ENCODE measurements at regions not wholly inside any gene's neighbourhood (a gene's known extent, or its start where the extent isn't known, plus 50 kb on each side); places are given as distances from the start of the nearest gene placed in this dataset.

- no peak for DNase-seq (ENCODE audit: low read depth, low spot score)
Measured at GRCh38 chr3:161555320-161555719, 58.7 kb downstream of the OTOL1 start.

GRCh38 chr3:161556533-161556932 lies 59.9 kb downstream of the OTOL1 start:
- DNase-seq (ENCODE audit: low read depth, low spot score) = no peak

DNA sequence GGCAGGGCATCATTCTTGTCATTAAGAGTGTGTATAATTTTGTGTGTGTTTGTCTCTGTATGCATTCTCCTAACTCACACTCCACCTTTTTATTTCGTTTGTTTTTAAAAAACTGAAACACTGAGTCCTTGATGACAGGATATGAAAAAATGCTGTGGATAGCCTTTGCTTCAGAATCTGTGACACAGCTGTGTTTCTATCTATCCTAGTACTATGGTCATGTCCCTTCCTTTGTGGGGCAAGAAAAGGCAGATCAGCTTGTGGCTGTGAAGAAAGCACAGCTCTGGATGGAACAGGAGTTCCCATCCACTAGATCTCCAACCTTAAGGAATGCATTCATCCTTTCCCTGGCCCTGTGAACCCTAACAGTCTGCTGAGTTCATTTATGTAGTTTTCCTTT lies 60.3 kb downstream of the OTOL1 start:
- no peak for DNase-seq (ENCODE audit: low read depth, low spot score)

DNA sequence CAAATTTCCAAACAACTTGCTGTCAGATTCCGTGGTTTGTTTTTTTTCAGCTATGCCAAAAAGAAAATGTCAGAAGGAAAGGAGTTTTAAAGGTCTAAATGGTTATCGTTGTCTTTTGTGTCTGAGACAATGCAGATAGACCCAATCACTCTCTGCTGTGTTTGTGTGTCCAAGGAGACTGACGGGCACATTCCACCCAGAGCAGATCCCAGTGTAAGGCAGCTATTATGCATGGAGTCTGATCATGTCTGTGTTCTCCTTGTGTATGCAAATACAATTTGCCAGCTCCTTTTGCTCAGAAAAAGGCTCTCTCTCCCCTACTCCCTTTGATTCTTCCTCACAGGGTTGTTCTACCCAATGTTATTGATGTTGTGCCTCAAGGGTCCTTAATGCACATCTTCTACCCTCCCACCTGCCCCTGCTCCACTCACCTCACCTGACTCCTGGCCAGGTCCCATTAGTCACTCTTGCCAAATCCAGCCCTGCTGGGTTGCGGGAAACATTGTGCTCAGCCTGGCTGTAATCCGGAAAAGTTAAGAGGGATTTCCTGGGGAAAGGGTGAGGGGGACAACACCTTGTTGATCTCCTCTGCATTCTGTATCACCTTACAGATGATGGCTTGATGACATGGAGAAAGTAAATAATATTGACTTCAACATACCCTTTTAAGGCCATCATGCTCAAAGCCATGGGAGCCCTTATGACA lies 61.0 kb downstream of the OTOL1 start:
- DNase-seq (ENCODE audit: low read depth, low spot score) = no peak

DNA sequence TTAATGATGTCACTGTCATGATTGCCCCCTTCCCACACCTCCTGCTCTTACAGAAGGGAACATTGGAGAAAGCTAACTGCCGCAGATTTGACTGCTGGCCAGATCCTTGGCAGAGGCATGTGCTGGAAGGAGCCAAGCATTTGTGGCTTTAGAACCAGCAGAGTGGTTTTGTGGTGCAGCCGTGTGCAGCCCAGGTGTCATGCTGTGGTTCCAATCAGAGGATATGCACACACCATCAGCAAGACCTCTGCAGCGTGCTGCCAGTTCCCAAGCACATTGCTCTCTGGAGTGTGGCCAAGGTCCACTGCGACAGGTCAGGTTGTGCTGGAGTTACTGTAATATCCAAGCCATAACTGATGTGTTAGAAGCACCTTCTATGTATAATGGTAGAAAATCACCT lies 61.6 kb downstream of the OTOL1 start:
- DNase-seq (ENCODE audit: low read depth, low spot score) = no peak

GRCh38 chr3:161559177-161559998 lies 62.8 kb downstream of the OTOL1 start:
- no peak for DNase-seq (ENCODE audit: low read depth, low spot score)

DNA sequence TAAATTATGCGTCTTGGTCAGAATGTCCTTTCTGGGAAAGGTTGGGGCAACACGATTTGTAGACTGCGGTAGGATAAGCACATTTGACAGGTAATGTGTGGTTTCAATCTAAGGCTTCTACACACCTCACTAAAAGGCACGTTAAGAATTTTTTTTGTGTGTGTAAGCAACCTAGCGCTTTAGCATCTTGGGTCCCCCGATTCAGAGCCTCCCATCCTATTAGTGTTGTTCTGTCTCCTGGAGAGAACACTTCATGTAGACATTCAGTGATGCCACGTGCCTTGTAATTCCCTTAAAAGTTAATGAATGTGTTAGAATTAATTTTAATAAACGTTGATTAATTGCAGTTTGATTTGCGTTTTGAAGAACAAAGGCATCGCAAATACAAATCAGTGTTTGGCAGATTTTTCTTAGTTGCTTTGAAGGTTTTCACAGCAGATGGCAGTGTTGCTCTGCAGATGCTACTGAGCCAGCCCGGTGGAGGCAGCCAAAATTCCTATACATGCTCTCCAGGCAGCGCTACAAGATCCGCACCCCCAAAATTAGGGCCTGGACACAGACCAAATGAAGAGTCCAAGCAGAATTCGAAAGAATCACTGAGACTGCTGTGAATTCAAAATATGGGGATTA lies 63.5 kb downstream of the OTOL1 start:
- no peak for DNase-seq (ENCODE audit: low read depth, low spot score)

DNA sequence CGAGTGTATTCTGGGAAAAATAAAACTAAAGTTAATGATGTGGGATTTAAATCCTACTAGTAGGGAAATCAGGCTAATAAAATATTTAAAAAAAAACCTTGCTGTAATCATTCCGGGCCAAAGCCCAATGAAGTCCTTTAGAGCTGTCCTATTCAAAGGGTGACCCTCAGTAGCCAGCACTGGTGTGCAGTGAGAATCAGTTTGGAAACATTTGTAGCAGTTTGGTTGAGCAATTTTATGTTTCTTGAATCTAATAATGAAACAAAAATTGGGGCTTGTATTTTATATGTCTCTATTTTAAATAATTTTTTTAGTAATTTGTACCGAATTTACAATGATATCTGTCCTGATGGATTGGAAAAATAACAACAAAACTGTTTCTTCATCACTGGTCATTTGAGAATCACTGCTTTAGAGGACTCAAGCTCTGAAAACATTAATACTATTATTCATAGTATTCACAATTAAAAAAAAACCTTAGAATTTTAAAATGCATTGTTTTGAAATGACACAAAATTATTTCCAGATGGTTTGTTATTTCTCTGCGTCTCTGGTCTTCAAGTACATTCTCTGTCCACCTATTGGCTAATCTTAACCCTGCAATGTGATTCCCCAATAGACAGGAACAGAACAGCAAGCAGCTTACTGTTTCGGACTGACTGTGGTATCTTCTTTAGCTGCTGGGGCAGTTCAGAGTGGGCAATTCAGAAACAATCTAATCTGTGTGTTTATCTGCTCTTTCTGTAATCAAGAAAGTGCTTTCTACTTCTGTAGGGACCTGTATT lies 71.2 kb downstream of the OTOL1 start:
- no peak for DNase-seq (ENCODE audit: low read depth, low spot score)

- no peak for DNase-seq (ENCODE audit: low read depth, low spot score)
Measured at GRCh38 chr3:161568671-161569070, 72.1 kb downstream of the OTOL1 start.

DNA sequence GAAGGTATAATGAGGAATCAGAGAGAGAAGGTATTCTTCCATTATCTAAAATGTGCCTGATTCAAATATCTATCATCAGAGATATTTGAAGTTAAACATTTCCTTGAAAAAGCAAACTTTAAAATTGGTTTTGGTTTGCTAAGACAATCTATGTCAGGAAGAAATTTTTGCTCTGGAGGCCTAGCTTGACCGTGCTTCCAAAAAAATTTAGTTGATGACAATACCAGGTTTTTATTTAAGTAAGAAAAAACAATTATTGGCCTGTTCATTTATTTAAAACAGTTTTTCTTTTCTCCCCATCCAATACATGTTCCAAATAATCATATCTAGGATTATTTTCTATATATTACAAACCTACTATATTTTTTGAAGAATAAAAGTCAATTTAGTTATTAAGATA lies 75.3 kb downstream of the OTOL1 start:
- no peak for DNase-seq (ENCODE audit: low read depth, low spot score)

DNA sequence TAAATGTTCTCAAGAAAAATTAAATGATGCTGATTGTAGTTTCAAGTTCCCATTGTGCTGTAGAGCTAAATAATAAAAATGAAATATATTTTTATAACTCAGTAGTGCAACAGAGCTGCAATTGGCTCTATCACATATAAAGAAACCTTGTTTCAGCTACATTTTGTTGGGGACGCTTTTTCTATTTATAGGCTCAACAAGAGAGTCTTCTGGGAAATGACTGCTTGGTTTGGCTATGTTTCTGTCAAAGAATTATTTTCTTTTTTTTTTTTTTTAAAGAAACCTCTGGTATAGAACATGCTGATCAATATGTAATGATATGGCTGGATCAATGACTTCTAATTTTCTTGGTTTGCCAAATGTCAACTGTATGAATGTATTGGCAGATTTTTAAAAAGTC lies 76.5 kb downstream of the OTOL1 start:
- DNase-seq (ENCODE audit: low read depth, low spot score) = no peak

- DNase-seq (ENCODE audit: low read depth, low spot score) = no peak
Measured at GRCh38 chr3:161575901-161576300, 79.3 kb downstream of the OTOL1 start.

GRCh38 chr3:161576311-161576710 lies 79.7 kb downstream of the OTOL1 start:
- no peak for DNase-seq (ENCODE audit: low read depth, low spot score)

GRCh38 chr3:161576714-161577510 lies 80.3 kb downstream of the OTOL1 start:
- DNase-seq (ENCODE audit: low read depth, low spot score) = no peak

DNA sequence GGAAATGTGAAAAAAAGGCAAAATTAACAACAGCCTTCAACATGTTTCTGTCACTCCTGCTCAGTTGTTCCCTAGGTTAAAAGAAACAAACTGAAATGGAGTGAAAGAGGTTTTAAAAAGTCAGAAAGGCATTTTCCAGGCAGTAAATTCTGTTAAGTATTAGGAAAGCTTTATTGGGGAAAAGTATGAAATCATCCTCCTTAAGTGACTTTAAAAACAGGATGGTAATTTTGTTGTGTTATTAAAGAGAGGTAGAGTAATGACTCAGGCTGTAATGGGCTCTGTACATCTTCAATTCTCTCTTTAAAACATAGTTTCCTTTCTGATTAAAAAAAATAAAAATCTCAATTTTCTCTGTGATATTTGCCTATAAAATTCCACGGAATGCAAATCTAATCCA lies 81.1 kb downstream of the OTOL1 start:
- DNase-seq (ENCODE audit: low read depth, low spot score) = no peak

DNA sequence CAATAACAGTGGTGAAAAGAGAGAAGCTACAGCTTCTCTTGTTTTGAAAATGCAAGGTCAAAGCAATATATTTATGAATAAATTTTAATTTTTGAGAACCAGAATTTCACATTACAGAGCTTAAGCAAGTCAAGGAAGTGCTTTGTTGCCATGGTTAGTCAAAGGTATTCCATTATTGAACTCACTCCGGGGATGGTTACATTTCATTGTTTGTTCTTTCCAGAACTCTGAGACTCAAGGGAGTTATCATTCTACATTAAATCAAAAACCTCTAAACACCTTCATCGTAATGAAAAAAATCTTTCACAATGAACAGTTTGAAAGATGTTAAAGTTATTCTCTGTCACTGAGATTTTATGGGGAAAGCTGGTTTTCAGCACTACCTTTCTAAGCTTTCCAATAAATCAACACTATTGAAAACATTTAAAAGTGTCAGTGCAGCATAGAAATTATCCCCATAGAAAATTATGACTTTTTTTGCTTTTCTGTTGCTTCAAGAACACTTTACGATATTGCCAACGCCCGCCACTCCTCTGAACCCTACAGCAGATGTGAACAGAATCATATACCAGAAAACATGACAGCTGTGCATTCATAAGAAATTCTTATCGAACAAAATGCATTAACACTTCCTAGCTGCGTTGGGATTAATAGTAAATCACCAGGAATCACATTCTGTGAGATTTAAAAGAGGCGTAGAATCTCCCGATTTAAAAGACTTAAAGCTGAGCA lies 83.0 kb downstream of the OTOL1 start:
- DNase-seq (ENCODE audit: low read depth, low spot score) = no peak

- no peak for DNase-seq (ENCODE audit: low read depth, low spot score)
Measured at GRCh38 chr3:161585922-161586321, 89.3 kb downstream of the OTOL1 start.

- DNase-seq (ENCODE audit: low read depth, low spot score) = no peak
Measured at GRCh38 chr3:161586556-161587235, 90.1 kb downstream of the OTOL1 start.

DNA sequence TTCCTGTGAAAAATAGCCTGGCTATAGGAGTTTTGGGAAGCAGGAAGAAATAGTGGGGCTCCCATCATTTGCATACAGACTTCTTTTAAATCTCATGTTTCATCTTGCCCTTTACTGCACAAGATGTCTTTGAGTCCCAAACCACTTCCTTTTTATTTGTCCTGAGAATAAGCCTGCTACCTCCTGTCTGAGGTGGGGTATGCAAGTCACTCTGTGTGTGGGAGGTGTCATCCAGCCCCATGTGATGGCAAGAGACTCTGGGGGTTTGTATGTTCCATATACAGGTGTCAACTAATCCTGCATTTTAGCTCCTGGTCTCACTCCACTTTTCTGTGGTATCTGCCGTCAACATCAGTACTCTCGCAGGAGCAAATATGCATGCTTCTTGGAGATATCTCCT lies 102.0 kb downstream of the OTOL1 start:
- DNase-seq (ENCODE audit: low read depth, low spot score) = no peak

- no peak for DNase-seq (ENCODE audit: low read depth, low spot score)
Measured at GRCh38 chr3:161599697-161600096, 103.1 kb downstream of the OTOL1 start.
